GM18858 (cell line): ENCODE measurements at regions not wholly inside any gene's neighbourhood (a gene's known extent, or its start where the extent isn't known, plus 50 kb on each side); places are given as distances from the start of the nearest gene placed in this dataset.
A peak's percentile ranks its signal among the peaks of the same experiment; 100 is the strongest.
"Not testable (repeated sequence)": the region's sequence is repeated elsewhere in the genome, so short reads cannot be mapped to it uniquely, and the experiment has no call there.

Source experiments
- ATAC-seq: cut with Tn5 transposase; IDR thresholded peaks from one replicate; pipeline ENCODE4 v1.9.1; 2021; ENCODE audit not compliant: unreplicated experiment

DNA sequence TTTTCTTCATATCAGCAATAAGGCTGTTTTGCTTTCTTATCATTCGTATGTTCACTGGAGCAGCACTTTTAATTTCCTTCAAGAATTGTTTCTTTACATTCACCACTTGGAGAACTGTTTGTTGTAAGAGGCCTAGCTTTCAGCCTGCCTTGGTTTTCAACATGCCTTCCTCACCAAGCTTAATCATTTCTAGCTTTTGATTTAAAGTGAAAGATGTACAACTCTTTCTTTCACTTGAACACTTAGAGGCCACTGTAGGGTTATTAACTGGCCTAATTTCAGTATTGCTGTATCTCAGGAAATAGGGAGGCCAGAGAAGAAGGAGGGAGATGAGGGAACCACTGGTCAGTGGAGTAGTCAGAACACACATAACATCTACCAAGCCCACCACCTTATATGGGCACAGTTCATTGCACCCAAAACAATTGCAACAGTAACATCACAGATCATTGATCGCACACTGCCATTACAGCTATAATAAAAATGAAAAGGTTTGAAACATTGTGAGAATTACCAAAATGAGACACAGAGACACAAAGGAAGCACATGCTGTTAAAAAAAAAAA is 181.4 kb upstream of the TUBA3C start:
- ATAC-seq: peak; percentile 55

DNA sequence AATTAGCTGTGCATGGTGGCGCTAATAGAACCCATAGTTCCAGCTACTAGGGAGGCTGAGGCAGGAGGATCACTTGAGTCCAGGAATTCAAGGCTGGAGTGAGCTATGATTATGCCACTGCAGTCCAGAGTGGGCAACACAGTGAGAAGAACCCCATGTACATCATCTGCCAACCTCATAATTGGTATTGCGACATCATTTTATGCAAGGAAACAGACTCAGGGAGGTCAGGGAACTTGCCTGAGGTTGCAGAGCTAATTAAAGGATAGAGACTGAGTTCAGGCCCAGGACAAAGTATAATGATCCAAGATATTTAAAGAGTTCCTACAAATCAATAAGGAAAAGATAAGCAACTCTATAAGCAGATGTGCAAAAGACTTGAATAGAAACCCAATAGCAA is 178.1 kb upstream of the TUBA3C start:
- not testable (repeated sequence) for ATAC-seq

DNA sequence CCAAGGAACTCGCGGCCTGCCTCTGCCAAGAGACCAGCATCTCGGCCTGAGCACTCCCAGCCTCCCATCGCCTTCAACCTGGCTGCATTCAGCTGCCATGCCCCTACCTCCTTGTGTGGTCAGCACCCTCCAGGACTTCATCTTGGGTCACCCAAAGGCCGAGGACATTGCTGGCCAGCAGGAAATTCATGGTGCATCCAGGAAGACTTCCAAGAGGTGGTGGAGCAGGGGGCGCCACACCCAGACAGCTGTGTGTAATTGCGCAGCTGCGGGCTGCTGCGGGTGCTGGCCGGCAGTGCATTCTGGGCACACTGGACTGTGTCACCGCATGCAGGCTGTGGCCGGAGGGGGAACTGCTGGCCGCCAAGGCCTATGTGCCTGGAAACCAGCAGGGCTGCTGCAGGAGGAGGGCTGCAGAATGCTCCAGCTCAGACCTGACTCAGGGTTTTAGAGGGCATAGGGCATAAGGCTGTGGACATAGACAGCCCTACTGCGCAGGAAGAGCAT is 164.3 kb upstream of the TUBA3C start:
- no peak for ATAC-seq

DNA sequence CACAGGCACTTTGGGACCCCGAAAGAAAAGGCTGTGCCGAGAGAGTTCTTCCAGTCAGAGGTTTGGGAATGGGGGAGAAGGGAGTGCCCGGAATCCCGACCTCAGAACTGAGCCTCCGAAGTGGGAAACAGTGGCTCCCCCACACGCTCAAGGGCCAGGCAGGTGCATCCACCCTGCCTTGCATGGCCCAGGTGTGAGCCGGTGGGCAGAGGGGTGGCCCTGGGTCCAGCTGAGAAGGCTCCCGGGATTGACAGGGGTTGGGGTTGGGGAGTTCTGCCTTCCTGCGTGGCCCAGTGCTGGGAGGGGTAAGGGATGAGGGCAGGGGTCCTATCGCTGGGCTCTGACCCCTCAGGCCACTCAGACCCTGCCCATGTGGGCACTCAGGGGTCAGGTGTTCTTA is 163.5 kb upstream of the TUBA3C start:
- peak; percentile 15 for ATAC-seq

DNA sequence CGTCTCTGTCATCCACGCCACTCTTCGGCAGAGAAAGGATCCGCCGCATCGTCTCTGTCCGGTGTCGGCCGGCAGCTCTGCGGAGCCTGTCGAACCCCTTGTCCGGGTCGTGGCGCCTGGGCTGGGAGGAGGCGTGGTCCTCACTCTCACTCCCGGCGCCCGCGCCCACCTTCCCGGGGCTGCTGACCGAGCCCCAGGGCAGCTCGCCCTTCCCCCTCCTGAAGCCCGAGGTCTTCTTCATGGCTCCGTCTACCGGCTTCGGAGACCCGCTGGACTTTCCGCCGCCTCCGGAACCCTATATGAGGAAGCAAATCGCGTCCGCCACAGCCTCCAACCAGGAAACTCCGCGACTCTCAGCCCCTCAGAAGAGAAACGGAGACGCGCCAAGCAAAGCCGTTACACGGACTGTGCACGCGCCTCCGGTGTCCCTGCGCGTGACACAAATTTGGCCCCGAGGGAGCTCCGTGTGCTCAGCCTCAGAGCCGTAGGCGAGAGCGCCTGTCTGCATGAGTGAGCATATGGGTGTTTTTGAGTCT is 163.0 kb upstream of the TUBA3C start:
- peak; percentile 80 for ATAC-seq

DNA sequence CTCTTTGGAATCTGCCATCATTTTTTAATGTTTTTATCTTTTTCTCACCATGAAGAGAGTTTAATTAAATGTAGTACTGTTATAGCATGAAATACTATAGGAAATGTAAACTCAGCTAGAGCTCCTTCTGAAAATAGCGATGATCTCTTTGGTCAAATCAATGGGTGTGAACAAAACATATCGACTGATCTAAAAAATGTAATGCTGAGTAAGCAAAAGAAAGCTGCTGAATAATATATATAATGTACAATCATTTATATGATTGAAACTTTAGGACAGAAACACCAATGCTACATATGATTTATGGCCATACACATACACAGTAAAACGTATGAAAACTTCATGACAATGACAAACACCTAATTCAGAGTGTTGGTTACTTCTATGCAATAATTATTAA is 150.8 kb upstream of the TUBA3C start:
- no peak for ATAC-seq

DNA sequence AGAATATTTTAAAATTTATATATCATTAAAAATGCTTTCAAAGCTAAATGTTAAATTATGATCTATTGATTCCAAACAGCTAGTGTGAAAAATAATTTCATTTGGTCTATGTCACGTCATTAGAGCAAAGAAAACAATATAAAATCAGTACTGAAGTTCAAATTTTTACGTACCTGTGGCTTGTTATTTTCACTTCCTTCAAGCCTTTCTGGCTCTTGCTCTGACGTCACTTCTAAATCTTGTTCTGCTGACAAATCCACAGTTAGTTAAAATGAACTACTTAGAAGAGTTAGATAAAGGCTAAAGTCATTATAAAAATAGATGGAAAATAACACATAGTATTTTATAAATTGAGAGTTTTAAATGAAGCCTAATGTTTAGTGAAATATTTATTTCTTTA is 147.7 kb upstream of the TUBA3C start:
- no peak for ATAC-seq

DNA sequence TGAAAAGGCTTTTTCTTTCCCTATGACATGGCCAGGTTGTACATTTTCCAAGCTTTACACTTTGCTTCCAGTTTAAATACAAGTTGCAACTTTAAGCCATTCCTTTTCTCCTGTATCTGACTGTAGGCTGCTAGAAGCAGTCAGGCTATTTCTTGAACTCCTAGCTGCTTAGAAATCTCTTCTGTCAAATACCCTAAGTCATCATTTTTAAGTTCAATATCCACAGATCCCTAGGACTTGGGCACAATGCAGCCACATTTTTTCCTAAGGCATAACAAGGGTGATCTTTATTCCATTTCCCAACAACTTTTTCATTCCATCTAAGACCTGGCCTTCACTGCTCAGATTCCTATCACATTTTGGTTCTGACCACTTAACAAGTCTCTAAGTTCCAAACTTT is 142.7 kb upstream of the TUBA3C start:
- ATAC-seq: no peak

DNA sequence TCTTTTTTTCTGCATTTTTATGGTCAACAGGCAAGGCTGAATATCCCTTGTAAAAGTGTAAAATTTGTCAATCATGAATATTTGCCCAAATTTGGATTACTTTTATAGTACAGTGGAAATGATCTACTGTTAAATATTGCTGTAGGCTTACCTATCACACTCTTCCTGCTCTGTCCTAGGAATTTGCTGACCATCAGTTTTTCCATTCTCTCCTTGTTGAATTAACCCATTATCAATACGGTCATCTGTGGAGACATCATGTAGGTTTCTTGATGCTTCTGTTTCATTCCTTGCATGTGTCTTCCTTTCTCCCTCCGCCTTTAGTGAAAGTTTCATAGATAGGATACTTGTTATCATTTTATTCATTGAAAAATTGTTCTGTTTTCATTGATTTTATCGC is 139.6 kb upstream of the TUBA3C start:
- ATAC-seq: no peak

DNA sequence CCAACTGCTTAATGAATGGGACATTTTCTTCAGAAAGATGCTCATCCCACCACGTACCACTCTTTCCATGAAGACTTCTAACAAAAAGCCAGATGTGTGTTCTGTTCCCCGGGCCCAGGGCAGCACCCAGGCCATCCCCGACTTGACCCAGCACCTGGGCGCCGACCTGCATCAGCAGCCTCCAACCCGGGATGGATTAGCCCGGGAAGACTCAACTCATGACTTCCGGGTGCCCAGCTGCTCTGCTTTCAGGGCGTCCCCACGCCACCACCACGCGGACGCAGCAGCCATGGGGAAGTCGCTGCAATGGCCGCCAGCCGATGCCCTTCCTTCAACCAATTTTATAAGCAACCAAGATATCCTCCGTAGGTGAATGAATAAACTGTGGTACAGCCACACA is 123.8 kb upstream of the TUBA3C start:
- ATAC-seq: no peak

DNA sequence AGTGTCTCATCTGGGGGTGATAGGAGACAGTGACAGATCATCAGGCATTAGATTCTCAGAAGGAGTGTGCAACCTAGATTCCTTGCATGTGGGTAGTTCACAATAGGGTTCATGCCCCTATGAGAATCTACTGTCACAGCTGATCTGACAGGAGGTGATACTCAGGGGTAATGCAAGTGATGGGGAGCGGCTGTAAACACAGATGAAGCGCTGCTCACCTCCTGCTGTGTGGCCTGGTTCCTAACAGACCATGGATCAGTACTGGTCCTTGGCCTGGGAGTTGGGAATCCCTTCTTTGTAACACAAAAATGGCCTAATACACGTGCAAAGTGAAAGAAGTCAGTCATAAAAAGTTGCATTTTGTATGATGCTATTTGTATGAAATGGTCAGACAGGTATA is 107.6 kb upstream of the TUBA3C start:
- ATAC-seq: no peak

DNA sequence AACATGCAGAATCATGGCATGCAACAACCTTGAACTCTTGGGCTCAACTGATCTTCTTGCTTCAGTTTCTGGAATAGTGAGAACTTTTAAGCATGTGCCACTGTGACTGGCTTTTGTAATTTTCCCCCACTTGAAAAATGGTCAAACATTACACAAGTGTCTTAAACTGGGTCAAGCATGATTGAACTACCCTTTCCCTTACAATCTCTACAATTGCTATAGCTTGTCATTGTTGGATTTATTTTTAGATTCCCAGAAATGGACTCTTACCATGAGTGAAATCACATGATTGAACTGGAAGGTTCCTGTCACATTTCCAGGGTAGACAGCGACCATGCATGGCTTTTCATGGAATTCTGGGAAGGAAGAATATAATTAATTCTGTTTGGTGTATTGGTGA is 102.2 kb upstream of the TUBA3C start:
- ATAC-seq: no peak

DNA sequence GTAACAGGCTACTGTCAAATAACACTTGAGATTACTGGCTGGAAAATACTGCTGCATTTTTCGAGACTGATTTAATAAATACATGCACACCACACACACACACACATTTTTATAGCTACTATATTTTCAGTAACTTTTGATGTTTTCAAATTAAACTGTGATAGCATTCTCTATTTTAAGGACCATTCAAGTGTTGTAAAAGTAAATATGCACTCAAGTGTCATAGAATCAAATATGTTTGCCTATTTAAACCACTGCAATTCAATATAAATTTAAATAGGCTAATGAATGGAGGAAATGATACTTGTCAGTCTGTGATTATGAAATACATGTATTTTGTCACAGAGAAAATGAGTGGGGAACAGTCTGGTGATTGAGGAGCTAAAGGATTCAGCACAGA is 86.7 kb upstream of the TUBA3C start:
- ATAC-seq: no peak

DNA sequence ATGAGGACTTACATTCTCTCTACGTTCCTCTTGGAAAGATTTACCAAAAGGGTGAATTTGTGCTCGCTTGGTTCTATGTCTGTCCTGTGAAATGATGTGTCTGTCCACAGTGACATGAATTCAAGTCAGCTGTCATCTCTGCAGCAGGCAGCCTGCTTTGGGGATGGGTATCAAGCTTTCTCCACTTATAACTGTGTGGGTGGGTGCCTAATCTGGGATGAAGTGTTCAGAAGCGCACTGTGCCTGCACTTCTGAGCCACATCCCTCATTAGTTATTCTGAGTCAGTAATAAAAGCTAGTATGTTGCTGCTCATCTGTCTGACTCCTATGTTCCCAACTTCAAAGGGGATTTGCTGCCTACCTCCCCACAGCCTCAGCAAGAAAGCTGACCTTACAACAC is 86.1 kb upstream of the TUBA3C start:
- no peak for ATAC-seq

DNA sequence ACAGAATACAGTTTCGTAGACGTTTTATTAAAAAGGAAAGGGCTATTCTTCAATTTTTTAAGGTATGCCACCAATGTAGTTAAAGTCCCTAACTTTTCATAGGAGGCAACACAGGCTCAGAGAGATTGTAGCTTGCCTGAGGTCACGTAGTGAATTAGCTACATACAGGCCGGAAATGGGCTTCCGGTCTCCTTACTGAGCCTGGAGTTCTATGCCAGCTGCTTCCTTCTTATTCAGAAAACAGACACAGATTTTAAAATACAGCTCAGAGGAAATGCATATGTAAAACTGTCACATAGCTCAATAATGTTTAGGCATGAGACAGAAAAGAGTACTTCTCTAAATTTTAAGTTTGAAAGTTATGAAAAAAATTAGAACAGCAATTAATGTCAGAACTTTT is 85.4 kb upstream of the TUBA3C start:
- ATAC-seq: no peak

DNA sequence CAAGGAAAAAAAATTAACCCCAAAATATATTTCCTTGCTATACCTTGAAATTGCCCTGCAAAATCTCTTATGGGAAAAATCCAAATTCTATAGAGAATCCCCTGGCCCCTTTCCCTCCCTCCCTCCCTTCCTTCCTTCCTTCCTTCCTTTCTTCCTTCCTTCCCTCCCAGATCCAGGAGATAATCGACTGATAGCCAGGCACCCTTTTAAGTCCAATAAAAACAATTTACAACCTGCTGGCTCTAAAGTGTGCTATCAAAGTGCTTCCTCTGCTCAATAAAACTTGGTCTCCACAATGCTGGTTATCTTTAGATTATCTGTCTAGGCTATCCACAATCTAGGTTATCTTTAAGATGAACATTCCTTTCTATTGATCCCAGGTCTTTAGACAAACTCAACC is 83.1 kb upstream of the TUBA3C start:
- ATAC-seq: no peak

DNA sequence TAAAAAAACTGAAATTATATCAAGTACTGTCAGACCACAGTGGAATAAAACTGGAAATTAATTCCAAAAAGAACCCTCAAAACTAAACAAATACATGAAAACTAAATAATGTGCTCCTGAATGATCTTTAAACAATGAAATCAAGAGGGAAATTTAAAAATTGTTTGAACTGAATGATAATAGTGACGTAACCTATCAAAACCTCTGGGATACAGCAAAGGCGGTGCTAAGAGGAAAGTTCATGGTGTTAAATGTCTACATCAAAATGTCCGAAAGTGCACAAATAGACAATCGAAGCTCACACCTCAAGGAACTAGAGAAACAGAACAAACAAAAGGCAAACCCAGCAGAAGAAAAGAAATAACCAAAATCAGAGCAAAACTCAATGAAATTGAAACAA is 70.8 kb upstream of the TUBA3C start:
- ATAC-seq: no peak

DNA sequence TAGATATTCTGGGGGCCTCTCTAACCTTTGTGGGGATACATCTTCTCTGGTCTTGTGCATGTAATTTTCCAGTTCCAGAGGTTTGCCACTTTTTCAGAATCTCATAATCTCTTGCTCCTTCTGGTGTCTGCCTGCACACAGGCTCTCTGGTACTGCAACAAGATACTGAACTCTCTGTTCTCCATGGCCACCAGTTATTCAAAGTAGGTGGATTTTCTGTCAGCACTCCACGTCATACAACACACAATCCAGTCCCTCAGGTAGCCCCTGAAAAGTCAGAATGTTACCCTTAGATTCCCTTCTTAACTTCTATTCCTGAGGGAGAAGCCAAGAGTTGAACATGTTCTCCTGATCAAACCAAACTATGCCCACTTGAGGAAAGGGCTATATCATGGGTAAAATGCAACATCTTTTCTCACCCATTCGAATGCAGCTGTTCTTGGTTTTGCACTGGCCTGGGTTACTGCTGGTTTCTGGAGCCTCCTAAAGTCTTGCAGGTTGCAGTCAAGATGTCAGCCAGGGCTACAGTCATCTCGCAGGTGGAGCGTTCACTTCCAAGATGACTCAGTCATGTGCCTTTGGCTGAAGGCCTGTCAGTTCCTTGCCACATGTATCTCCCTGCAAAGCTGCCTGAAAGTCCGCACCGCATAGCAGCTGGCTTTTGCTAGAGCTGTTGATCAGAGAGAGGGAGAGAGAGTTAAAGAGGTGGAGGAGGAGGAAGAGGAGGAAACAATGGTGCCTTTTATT is 57.7 kb upstream of the TUBA3C start:
- no peak for ATAC-seq
